Smooth muscle cell (in vitro differentiated cells): ENCODE measurements at regions not wholly inside any gene's neighbourhood (a gene's known extent, or its start where the extent isn't known, plus 50 kb on each side); places are given as distances from the start of the nearest gene placed in this dataset.

ENCODE experiments used
- DNase-seq: peaks from one replicate; lab custom pipeline; 2025; ENCODE audit not compliant: unreplicated experiment; lab: John Stamatoyannopoulos, UW
- H2AFZ ChIP-seq: fragments of 200-600 bp; sonication (generic); 2 replicates; pipeline ENCODE4 v1.6.0; 2016; ENCODE audit warnings: antibody characterized with exemption, low read depth, mild to moderate bottlenecking
- H3F3A ChIP-seq: fragments of 200-600 bp; sonication (generic); 2 replicates; pipeline ENCODE4 v1.6.0; 2017; ENCODE audit warnings: antibody characterized with exemption, low read depth
- H3K27ac ChIP-seq: fragments of 200-600 bp; sonication (generic); 2 replicates; pipeline ENCODE4 v1.5.1; 2016; ENCODE audit warnings: low read depth, mild to moderate bottlenecking
- H3K27me3 ChIP-seq: fragments of 200-600 bp; sonication (generic); 2 replicates; pipeline ENCODE4 v1.6.1; 2016; ENCODE audit warnings: low read depth, mild to moderate bottlenecking
- H3K36me3 ChIP-seq: fragments of 200-600 bp; sonication (generic); 2 replicates; pipeline ENCODE4 v1.5.1; 2016; ENCODE audit warnings: low read depth
- H3K4me1 ChIP-seq: fragments of 200-600 bp; sonication (generic); 2 replicates; pipeline ENCODE4 v1.5.1; 2016; ENCODE audit warnings: low read depth
- H3K4me2 ChIP-seq: fragments of 200-600 bp; sonication (generic); 2 replicates; pipeline ENCODE4 v1.6.0; 2016; ENCODE audit warnings: mild to moderate bottlenecking
- H3K4me3 ChIP-seq: fragments of 200-600 bp; sonication (generic); 2 replicates; pipeline ENCODE4 v1.5.1; 2016; ENCODE audit warnings: mild to moderate bottlenecking
- H3K79me2 ChIP-seq: fragments of 200-600 bp; sonication (generic); 2 replicates; pipeline ENCODE4 v1.6.0; 2016; ENCODE audit warnings: low read depth, mild to moderate bottlenecking
- H3K9ac ChIP-seq: fragments of 200-600 bp; sonication (generic); 2 replicates; pipeline ENCODE4 v1.6.0; 2016; ENCODE audit warnings: low read depth
- H3K9me3 ChIP-seq: fragments of 200-600 bp; sonication (generic); replicated peaks from 2 replicates; pipeline ENCODE4 v1.5.1; 2016; ENCODE audit warnings: low read depth
- H4K20me1 ChIP-seq: fragments of 200-600 bp; sonication (generic); 2 replicates; pipeline ENCODE4 v1.6.0; 2016; ENCODE audit warnings: low read depth
- CTCF ChIP-seq: fragments of 200-600 bp; sonication (generic); IDR thresholded peaks from 2 replicates; pipeline ENCODE4 v1.5.1; 2017; ENCODE audit warnings: borderline replicate concordance, mild to moderate bottlenecking, antibody characterized with exemption; ENCODE audit not compliant: insufficient read depth, poor library complexity, severe bottlenecking
- WGBS: methylation state at CpG from one replicate; pipeline ENCODE4 v1.1.7; 2016; ENCODE audit warnings: low lambda C conversion rate; 5-methylcytosine and 5-hydroxymethylcytosine counted together

- no peaks in the 10 kb centered on the region for H3K36me3 ChIP-seq
- no peaks in the 10 kb centered on the region for H3K27me3 ChIP-seq
- H3K4me1 ChIP-seq, result no peaks in the 10 kb centered on the region
- no peak for TF ChIP-seq CTCF
- H3K27ac ChIP-seq, result no peak overlapping the region
- no peaks in the 10 kb centered on the region for H3K79me2 ChIP-seq
- H2AFZ ChIP-seq, result no peak overlapping the region
- WGBS, result 87% methylated on average over 1 of the region's 1 CpG
- no peak overlapping the region for H3K4me3 ChIP-seq
- no peaks in the 10 kb centered on the region for H3F3A ChIP-seq
- no peaks in the 10 kb centered on the region for H3K9me3 ChIP-seq
- H3K4me2 ChIP-seq, result no peak overlapping the region
- DNase-seq, result no peak
- H4K20me1 ChIP-seq, result no peaks in the 10 kb centered on the region
- H3K9ac ChIP-seq, result no peak overlapping the region
These were observed 276.7 kb upstream of the LRIG3 start for GRCh38 chr12:59196989-59197388.

- H3K4me1 ChIP-seq, result no peaks in the 10 kb centered on the region
- H3K9ac ChIP-seq, result no peak overlapping the region
- no peak overlapping the region for H2AFZ ChIP-seq
- no peaks in the 10 kb centered on the region for H3K36me3 ChIP-seq
- H4K20me1 ChIP-seq, result no peaks in the 10 kb centered on the region
- H3K4me2 ChIP-seq, result no peak overlapping the region
- H3K27ac ChIP-seq, result no peak overlapping the region
- WGBS, result 89% methylated on average over 2 of the region's 2 CpGs
- no peaks in the 10 kb centered on the region for H3K9me3 ChIP-seq
- no peaks in the 10 kb centered on the region for H3K27me3 ChIP-seq
- no peak for DNase-seq
- no peaks in the 10 kb centered on the region for H3F3A ChIP-seq
- H3K79me2 ChIP-seq, result no peaks in the 10 kb centered on the region
- H3K4me3 ChIP-seq, result no peak overlapping the region
- no peak for TF ChIP-seq CTCF
These were observed 274.5 kb upstream of the LRIG3 start for GRCh38 chr12:59194794-59195193.

- no peaks in the 10 kb centered on the region for H4K20me1 ChIP-seq
- DNase-seq, result no peak
- H3K36me3 ChIP-seq, result no peaks in the 10 kb centered on the region
- H3K9me3 ChIP-seq, result no peaks in the 10 kb centered on the region
- no peak overlapping the region for H3K27ac ChIP-seq
- no peak overlapping the region for H3K4me3 ChIP-seq
- no peak overlapping the region for H3K4me2 ChIP-seq
- no peaks in the 10 kb centered on the region for H3K4me1 ChIP-seq
- no peaks in the 10 kb centered on the region for H3K27me3 ChIP-seq
- H3K9ac ChIP-seq, result no peak overlapping the region
- H2AFZ ChIP-seq, result no peak overlapping the region
- no peaks in the 10 kb centered on the region for H3K79me2 ChIP-seq
- H3F3A ChIP-seq, result no peaks in the 10 kb centered on the region
- whole genome bisulfite sequencing, result 96% methylated on average over 1 of the region's 1 CpG
- no peak for TF ChIP-seq CTCF
These were observed 273.3 kb upstream of the LRIG3 start for GRCh38 chr12:59193476-59194050.

- Histone ChIP-seq H3K4me1 (no peaks in the 10 kb centered on the region), H2AFZ (no peak overlapping the region)
- WGBS, result 89% methylated on average over 1 of the region's 1 CpG
These were observed 271.1 kb upstream of the LRIG3 start for GRCh38 chr12:59191372-59191771.

More at GRCh38 chr12:59191372-59191771, 271.1 kb upstream of the LRIG3 start:
- Histone ChIP-seq H3K27ac (no peak overlapping the region), H3K9me3 (no peaks in the 10 kb centered on the region), H3F3A (no peaks in the 10 kb centered on the region), H4K20me1 (no peaks in the 10 kb centered on the region), H3K36me3 (no peaks in the 10 kb centered on the region), H3K9ac (no peak overlapping the region), H3K79me2 (no peaks in the 10 kb centered on the region), H3K27me3 (no peaks in the 10 kb centered on the region), H3K4me3 (no peak overlapping the region), H3K4me2 (no peak overlapping the region)
- no peak for TF ChIP-seq CTCF
- no peak for DNase-seq
